Activated CD4-positive, alpha-beta T cell treated with anti-CD3 and anti-CD28 coated beads for 48 hours (primary cell): ENCODE measurements at regions not wholly inside any gene's neighbourhood (a gene's known extent, or its start where the extent isn't known, plus 50 kb on each side); places are given as distances from the start of the nearest gene placed in this dataset.

Experiments
- DNase-seq: peaks from one replicate; pipeline ENCODE4 v3.0.0-alpha.2; 2020

DNA sequence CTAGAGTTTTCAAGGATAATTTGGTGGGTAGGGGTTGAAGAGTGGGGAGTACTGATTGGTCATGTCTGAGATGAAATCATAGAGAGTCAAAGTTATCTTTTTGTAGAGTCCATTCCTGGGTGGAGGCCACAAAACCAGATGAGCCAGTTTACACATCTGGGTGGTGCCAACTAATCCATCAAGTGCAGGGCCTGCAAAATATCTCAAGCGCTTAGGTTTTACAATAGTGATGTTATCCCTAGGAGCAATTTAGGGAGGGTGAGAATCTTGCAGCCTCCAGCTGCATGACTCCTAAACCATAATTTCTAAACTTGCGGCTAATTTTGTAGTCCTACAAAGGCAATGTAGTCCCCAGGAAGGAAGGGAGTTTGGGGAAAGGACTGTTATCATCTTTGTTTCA is 988.3 kb upstream of the LCORL start:
- DNase-seq = no peak

DNA sequence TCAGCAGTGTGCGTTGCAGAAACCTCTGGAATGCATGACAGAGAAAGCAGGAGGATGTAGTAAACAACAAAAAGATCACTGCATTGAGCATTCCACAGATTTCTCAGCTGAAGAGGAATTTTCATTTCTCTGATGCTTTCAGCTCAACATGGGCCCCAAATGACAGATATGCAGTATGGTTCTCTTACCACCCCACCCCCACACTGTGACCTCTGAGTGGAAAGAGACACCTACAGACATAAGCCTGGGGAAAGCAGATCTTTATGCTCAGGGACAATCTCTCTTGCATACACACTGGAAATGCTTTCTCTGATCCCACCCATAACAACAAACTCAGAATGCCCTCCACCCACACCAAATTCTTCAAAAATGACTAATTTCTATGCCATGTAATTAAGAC is 983.7 kb upstream of the LCORL start:
- DNase-seq = no peak

DNA sequence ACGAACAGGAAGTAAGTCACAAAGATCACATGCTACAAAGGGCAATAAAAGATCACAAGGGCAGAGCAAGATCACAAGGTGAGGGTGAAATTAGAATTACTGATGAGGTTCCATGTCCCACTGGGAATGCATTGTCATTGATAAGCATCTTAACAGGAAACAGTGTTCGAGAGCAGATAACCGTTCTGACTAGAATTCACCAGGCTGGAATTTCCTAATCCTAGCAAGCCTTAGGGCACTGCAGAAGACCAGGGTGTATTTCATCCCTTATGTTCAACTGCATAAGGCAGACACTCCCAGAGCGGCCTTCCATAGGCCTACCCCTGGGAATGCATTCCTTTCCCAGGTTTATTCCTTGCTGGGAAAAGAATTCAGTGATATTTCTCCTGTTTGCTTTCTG is 980.6 kb upstream of the LCORL start:
- DNase-seq = no peak

DNA sequence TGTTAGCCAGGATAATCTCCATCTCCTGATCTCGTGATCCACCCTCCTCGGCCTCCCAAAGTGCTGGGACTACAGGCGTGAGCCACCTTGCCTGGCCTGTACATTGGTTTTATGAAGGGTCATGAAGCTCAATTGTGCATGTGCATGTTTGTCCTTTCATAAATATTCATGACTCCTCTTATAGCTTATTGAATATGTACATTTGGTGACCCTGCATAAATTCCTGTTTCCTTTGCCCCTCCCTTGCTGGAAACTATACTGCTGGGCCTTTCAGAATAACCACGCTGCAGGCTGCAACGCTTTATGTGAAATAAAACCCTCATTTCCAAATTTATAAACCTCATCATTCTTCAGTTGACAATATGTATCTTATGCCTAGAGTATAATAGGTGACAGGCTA is 978.0 kb upstream of the LCORL start:
- DNase-seq = no peak

DNA sequence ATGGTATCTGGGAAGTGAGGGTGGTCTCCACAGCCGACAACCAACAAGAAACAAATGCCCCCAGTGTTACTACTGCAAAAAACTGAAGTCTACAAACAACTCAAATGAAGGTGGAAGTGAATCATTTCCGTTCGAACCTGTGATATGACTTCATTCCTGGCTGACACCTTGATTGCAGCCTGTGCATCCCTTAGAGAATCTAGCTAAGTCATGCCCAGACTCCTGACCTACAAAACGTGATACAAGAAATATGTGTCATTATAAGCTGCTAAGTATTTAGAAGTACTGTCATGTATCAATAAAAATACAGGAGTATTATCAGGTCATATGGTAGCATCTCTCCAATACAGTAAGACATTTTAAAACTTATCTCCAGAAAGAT is 959.7 kb upstream of the LCORL start:
- DNase-seq = no peak

- DNase-seq = no peak
These were observed 959.1 kb upstream of the LCORL start for GRCh38 chr4:18980516-18981233.

DNA sequence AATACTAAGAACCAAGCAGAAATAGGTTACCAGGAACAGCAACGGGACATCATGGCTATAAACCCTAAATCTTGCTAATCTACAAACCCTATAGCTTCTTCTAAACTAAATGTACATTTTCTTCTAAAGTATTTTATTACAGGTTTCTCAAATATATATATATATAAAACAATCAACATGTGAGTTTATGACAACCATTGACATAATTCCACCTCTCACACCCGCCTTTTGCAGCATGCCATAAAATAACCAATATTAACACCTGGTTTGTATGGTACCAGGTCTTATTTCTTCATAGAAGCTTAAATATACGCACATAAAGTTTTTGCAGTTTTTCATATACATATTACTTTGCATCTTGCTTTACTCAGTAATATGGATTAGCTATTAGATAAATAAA is 955.3 kb upstream of the LCORL start:
- DNase-seq = no peak

DNA sequence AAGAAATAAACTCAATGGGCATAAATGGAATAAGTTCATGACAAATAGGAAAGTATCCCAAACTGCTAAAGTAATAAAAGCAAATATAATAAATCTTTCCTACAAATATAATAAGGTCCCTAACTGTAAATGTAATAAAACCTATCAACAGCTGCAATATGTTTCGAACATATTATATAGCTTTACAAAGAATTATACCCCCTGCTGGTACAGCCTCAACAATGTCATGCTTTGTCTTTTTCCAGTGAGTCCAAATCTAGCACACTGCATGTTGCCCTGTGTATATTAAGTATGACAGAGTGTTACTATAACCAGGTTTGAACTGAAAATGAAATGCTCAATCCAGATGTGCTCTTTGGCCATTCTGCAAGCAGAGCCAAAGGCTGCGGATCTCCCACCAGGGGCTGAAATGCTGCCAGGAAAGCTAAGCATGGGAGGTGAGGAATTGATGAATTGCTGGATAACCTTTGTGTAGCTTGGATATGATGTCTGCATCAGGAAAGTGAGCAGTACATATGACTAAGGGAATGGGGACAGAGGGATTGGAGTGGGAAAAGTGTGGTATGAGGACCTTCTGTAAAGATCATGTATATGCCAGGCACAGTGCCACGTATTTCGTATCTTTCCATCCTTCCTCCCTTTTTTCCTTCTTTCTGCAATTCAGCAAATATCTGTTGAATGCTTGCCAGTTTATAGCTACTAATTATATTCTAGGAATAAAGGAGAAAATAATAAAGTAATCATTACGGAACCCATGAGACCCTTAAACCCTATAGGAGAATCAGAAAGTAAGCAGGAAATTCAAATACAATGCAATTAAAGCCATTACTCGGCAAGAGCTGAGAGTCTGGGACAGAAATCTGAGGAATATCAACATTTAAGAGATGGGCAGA is 954.6 kb upstream of the LCORL start:
- DNase-seq = no peak

- DNase-seq = no peak
These were observed 951.7 kb upstream of the LCORL start for GRCh38 chr4:18973296-18973695.

GRCh38 chr4:18961879-18962278 is 940.3 kb upstream of the LCORL start:
- no peak for DNase-seq

DNA sequence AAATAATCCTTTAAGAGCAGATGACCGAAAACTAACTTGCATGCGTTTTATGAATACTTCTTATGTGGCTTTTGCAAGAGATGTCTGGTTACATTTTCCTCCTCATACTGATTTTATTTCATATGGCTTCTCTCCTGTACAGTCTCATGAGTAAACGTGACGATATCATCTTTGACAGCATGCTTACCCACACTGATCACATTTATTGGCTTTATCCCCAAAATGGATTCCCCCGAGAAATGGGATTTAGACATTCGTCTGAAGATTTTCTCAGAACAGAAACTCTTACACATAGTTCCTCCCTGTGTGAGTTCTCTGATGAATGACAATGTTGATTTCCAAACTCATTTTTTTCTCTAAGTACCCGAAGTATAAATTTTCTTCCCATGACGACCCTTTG is 939.7 kb upstream of the LCORL start:
- no peak for DNase-seq

DNA sequence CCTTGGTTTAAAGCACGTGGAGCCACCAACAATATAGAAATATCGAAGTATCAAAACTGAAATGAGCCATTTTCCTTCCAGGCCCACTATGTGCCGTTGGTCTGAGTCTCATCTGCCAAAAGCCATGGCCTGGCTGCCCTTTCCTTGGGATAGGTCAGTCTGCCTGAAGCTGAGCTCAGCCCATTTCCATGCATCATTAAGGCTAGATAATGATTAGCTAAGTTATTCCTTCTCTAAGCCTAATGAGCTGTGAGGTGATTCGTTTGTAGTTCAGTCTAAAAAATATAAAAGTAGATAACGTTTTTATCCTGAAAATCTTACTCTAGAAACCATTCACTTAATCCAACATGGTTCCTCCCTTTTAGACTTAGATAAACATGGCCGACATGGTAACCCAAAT is 936.2 kb upstream of the LCORL start:
- DNase-seq = no peak

DNA sequence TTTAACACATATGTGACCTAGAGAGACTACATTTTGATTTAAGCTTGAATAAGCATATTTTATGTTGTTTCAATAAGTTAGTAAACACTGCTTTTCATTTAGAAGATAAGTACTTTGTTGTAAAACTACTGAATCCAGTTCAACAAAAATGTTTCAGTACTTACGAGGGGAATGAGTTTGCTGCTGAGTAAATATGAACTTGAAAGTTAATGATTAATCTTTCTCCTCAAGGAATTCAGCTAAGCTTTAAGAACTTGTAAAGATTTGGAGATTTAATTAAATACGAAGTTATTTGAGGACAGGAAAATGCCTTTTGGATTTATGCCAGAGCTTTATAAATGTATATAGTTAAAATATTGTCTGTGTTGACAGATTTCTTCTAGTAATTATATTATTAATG is 933.0 kb upstream of the LCORL start:
- no peak for DNase-seq

DNA sequence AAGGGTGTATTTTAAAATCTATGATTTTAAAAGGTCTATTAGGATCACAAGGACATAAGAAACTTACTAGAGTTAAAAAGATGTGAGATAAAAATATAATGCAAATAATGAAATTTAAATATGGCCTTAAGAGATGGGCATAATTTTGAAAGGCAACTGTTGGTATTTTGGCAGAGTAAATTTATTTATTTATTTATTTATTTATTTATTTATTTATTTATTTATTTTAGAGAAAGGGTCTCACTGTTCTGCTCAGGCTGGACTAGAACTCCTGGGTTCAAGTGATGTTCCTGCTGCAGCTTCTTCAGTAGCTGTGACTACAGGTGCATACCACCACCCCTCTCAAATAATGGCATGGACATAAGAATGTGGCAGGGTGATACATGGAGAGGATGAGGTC is 932.1 kb upstream of the LCORL start:
- no peak for DNase-seq

DNA sequence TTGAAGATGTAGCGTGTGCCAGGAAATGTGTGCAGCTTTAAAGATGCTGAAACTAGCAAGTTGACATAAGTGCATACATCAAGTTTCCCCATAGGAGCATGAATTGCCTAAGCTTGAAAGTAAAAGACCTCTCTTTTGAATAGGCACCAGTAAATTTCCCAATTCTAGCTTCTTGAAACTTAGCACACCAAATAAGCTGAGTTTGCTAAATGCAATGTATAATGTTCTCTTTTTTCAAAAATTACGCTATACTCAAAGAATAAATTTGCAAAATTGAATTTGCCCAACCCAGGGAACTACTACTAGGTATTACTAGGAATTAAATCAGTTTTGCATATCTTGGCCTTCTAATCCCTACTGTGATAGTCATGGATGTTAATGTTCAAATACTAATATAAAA is 923.9 kb upstream of the LCORL start:
- DNase-seq = no peak

DNA sequence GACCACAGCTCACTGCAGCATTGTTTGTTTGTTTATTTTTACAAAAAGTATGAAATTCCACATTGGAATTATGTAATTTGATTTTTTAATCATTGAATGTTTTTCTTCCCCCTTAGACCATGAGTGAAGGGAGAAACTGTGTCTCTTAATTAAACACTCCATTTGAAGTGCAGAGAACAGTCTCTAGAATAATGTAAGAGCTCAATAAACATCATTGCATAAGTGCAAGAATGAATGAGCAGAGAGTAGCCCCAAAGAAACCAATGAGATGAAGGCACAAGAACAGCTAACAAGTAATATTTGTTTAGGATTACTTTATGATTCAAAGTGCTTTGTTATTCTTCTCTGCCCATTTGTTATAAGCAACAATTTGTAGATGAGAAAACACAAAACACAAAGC is 921.3 kb upstream of the LCORL start:
- no peak for DNase-seq

- no peak for DNase-seq
These were observed 917.0 kb upstream of the LCORL start for GRCh38 chr4:18938343-18939099.

DNA sequence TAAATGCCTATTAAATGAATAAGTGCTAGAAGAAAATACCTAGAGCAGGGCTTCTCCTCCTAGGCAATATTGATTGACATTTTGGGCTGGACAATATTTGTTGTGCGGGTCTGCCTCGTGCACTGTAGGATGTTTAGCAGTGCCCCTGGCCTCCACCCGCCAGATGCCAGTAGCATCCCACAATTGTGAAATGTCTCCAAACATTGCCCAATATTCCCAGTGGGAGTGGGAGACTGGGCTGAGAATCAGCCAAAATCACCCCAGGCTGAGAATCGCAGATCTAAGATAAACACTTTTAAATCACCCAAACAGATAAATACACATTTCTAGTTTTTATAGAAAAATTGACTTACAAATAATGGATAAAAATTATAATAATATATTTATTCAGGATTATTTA is 916.2 kb upstream of the LCORL start:
- DNase-seq = no peak

- no peak for DNase-seq
These were observed 915.5 kb upstream of the LCORL start for GRCh38 chr4:18937080-18937479.

GRCh38 chr4:18935659-18936345 is 914.2 kb upstream of the LCORL start:
- DNase-seq = no peak

- DNase-seq = no peak
These were observed 912.6 kb upstream of the LCORL start for GRCh38 chr4:18934197-18934596.

DNA sequence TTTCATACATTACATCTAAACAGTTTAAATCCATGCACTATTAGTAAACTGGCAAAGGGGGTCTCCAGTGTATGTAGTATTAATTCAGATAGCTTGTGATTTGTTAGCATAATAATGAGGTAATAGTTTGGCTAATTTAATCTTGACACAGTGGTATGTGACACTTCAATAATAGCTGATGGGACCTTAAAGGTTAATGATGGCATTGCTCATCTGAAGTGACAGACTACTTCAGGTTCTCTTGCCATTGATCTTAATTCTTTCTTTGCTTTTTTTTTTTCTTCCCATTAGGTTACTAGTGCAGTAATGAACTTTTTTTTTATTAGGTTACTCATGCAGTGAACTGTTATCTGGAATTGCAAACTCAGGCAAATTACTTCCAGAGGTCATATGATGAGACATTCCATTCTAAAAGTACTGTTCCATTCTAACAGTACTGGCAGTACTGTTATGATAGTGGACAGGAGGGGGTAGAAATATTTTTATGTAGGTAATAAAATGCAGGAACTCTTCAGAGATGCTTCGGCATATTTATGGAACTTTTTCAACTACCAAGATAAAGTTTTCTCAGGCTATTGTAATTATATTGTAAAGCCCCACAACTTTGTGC is 911.3 kb upstream of the LCORL start:
- no peak for DNase-seq
